ENCODE measurements at regions not wholly inside any gene's neighbourhood (a gene's known extent, or its start where the extent isn't known, plus 50 kb on each side); places are given as distances from the start of the nearest gene placed in this dataset.

GRCh38 chr13:111550062-111550461, 229.6 kb downstream of the TEX29 start:
- no peaks in the 10 kb centered on the region for H3K36me3 ChIP-seq (ENCODE audit: control insufficient read depth, insufficient read depth, low read length)
- no peak overlapping the region for H3K4me3 ChIP-seq (ENCODE audit: low read depth, low read length)
- no peak for DNase-seq (ENCODE audit: low read depth)
- H3K27me3 ChIP-seq (ENCODE audit: control insufficient read depth, insufficient read depth, low read length): no peaks in the 10 kb centered on the region
- ChIA-PET CTCF (no interaction called here), POLR2A (no interaction called here)
- no peak for TF ChIP-seq CTCF (IDR thresholded peaks at IDR 0.05; ENCODE audit: insufficient read depth, low read depth, low read length)

- H3K36me3 ChIP-seq (ENCODE audit: control insufficient read depth, insufficient read depth, low read length): no peaks in the 10 kb centered on the region
- POLR2A ChIA-PET: no interaction called here
- CTCF ChIA-PET: no interaction called here
- no peak for DNase-seq (ENCODE audit: low read depth)
- no peaks in the 10 kb centered on the region for H3K27me3 ChIP-seq (ENCODE audit: control insufficient read depth, insufficient read depth, low read length)
- no peak overlapping the region for H3K4me3 ChIP-seq (ENCODE audit: low read depth, low read length)
- no peak for TF ChIP-seq CTCF (IDR thresholded peaks at IDR 0.05; ENCODE audit: insufficient read depth, low read depth, low read length)
Observed at GRCh38 chr13:111551204-111551820, 230.9 kb downstream of the TEX29 start.

- DNase-seq (ENCODE audit: low read depth): no peak
- CTCF ChIA-PET: no interaction called here
- no peak overlapping the region for H3K4me3 ChIP-seq (ENCODE audit: low read depth, low read length)
- TF ChIP-seq CTCF (IDR thresholded peaks at IDR 0.05; ENCODE audit: insufficient read depth, low read depth, low read length): no peak
- H3K36me3 ChIP-seq (ENCODE audit: control insufficient read depth, insufficient read depth, low read length): no peaks in the 10 kb centered on the region
- no peaks in the 10 kb centered on the region for H3K27me3 ChIP-seq (ENCODE audit: control insufficient read depth, insufficient read depth, low read length)
- POLR2A ChIA-PET: no interaction called here
Observed at GRCh38 chr13:111552891-111553655, 232.6 kb downstream of the TEX29 start.

GRCh38 chr13:111554539-111555267, 234.3 kb downstream of the TEX29 start:
- TF ChIP-seq CTCF (IDR thresholded peaks at IDR 0.05; ENCODE audit: insufficient read depth, low read depth, low read length): no peak
- no peaks in the 10 kb centered on the region for H3K27me3 ChIP-seq (ENCODE audit: control insufficient read depth, insufficient read depth, low read length)
- H3K36me3 ChIP-seq (ENCODE audit: control insufficient read depth, insufficient read depth, low read length): no peaks in the 10 kb centered on the region
- H3K4me3 ChIP-seq (ENCODE audit: low read depth, low read length): no peak overlapping the region
- DNase-seq (ENCODE audit: low read depth): no peak
- CTCF ChIA-PET: no interaction called here
- POLR2A ChIA-PET: no interaction called here

GRCh38 chr13:111555268-111555808, 234.9 kb downstream of the TEX29 start:
- CTCF ChIA-PET: no interaction called here

More at GRCh38 chr13:111555268-111555808, 234.9 kb downstream of the TEX29 start:
- Histone ChIP-seq H3K27me3 (ENCODE audit: control insufficient read depth, insufficient read depth, low read length) (no peaks in the 10 kb centered on the region), H3K4me3 (ENCODE audit: low read depth, low read length) (no peak overlapping the region), H3K36me3 (ENCODE audit: control insufficient read depth, insufficient read depth, low read length) (no peaks in the 10 kb centered on the region)
- no peak for TF ChIP-seq CTCF (IDR thresholded peaks at IDR 0.05; ENCODE audit: insufficient read depth, low read depth, low read length)
- POLR2A ChIA-PET: no interaction called here
- no peak for DNase-seq (ENCODE audit: low read depth)
